CD4-positive, alpha-beta T cell (primary cell): ENCODE measurements at regions not wholly inside any gene's neighbourhood (a gene's known extent, or its start where the extent isn't known, plus 50 kb on each side); places are given as distances from the start of the nearest gene placed in this dataset.

Source experiments
- ATAC-seq: fragments of 200-7000 bp; cut with Tn5 transposase; one replicate; pipeline ENCODE4 v1.10.0; 2022; ENCODE audit warnings: mild to moderate bottlenecking; ENCODE audit not compliant: poor library complexity
- CTCF ChIA-PET: fragments of 350-600 bp; sonication (Branson Sonifier 250); formaldehyde crosslinking; loops from one replicate; lab custom pipeline; 2021; ENCODE audit warnings: antibody characterized with exemption, inconsistent platforms; lab: Charles Lee
- POLR2A ChIA-PET: fragments of 350-600 bp; sonication (Branson Sonifier 250); formaldehyde crosslinking; loops from one replicate; lab custom pipeline; 2021; ENCODE audit warnings: antibody characterized with exemption, inconsistent platforms; lab: Charles Lee
- DNase-seq, 14 experiments: peaks; one replicate each; pipeline ENCODE4 v3.0.0-alpha.2; 2013 to 2020; ENCODE audit warnings: mixed read lengths in 2 of 14
- H3K27ac ChIP-seq, 2 donors: one replicate each; pipeline versions ENCODE4 v1.5.1 to v1.7.0; 2013; ENCODE audit warnings: low read length in 2 of 2, low read depth in 1 of 2, mild to moderate bottlenecking in 1 of 2
- H3K27me3 ChIP-seq, 2 experiments: 1 replicate in 1 of 2; 2 replicates in 1 of 2; pipeline versions ENCODE4 v1.6.1 to v1.7.0; 2013; ENCODE audit warnings: low read length in 2 of 2, control low read depth in 1 of 2, mild to moderate bottlenecking in 1 of 2, moderate library complexity in 1 of 2; ENCODE audit not compliant: insufficient read depth in 2 of 2, control insufficient read depth in 1 of 2
- H3K36me3 ChIP-seq: one replicate; pipeline ENCODE4 v1.6.1; 2013; ENCODE audit warnings: low read length, control low read depth; ENCODE audit not compliant: insufficient read depth
- H3K4me1 ChIP-seq: one replicate; pipeline ENCODE4 v1.6.1; 2013; ENCODE audit warnings: low read length, control low read depth; ENCODE audit not compliant: insufficient read depth
- H3K4me3 ChIP-seq: one replicate; pipeline ENCODE4 v1.5.1; 2013; ENCODE audit warnings: mild to moderate bottlenecking, low read length, moderate library complexity
- H3K9me3 ChIP-seq, 2 experiments: 1 replicate in 1 of 2; 2 replicates in 1 of 2; pipeline versions ENCODE4 v1.6.1 to v1.7.0; 2013; ENCODE audit warnings: low read length in 2 of 2, mild to moderate bottlenecking in 2 of 2, control low read depth in 1 of 2, moderate library complexity in 1 of 2; ENCODE audit not compliant: control insufficient read depth in 1 of 2, insufficient read depth in 1 of 2
- H3K27ac Mint-ChIP-seq: one replicate; pipeline ENCODE4 v1.8.0; 2020; ENCODE audit warnings: mixed read lengths
- H3K27me3 Mint-ChIP-seq: one replicate; pipeline ENCODE4 v1.8.0; 2021; ENCODE audit warnings: mixed read lengths
- H3K36me3 Mint-ChIP-seq: one replicate; pipeline ENCODE4 v1.8.0; 2021; ENCODE audit warnings: low read depth, mixed read lengths
- H3K4me1 Mint-ChIP-seq: one replicate; pipeline ENCODE4 v1.8.0; 2021; ENCODE audit warnings: low read depth, mixed read lengths
- H3K4me3 Mint-ChIP-seq: one replicate; pipeline ENCODE4 v1.8.0; 2020; ENCODE audit warnings: mild to moderate bottlenecking, mixed read lengths
- H3K9me3 Mint-ChIP-seq: one replicate; pipeline ENCODE4 v1.8.0; 2020; ENCODE audit warnings: mixed read lengths
- CTCF ChIP-seq: fragments of 200-600 bp; IDR thresholded peaks from one replicate; pipeline ENCODE4 v1.8.0; 2022; ENCODE audit warnings: antibody characterized with exemption, mild to moderate bottlenecking
- intact Hi-C, 2 experiments: fragments of 100-400 bp; cut with DNase I in 1 of 2; cut with micrococcal nuclease in 1 of 2; formaldehyde crosslinking; loops; one replicate each; pipeline versions ENCODE4 v1.15.1 to v1.9.0; 2023 to 2025; cut with DNase I, micrococcal nuclease

GRCh38 chr4:176500894-176501293, 181.1 kb downstream of the SPCS3 start:
- DNase-seq: no peak
- no peak for TF ChIP-seq CTCF
- no peaks in the 10 kb centered on the region for H3K4me1 ChIP-seq
- Mint-ChIP-seq H3K27me3 (no peaks in the 10 kb centered on the region), H3K36me3 (no peaks in the 10 kb centered on the region), H3K4me3 (no peak overlapping the region), H3K4me1 (no peaks in the 10 kb centered on the region), H3K9me3 (no peaks in the 10 kb centered on the region), H3K27ac (no peak overlapping the region)
- no peaks in the 10 kb centered on the region for H3K27me3 ChIP-seq
- H3K9me3 ChIP-seq: no peaks in the 10 kb centered on the region
- ChIA-PET POLR2A (no interaction called here), CTCF (no interaction called here)
- intact Hi-C loops: no loop called here
- no peak overlapping the region for H3K4me3 ChIP-seq
- H3K36me3 ChIP-seq: no peaks in the 10 kb centered on the region
- H3K27ac ChIP-seq: no peak overlapping the region
- no peak for ATAC-seq

GRCh38 chr4:176504118-176504517, 184.4 kb downstream of the SPCS3 start:
- no peaks in the 10 kb centered on the region for H3K27me3 Mint-ChIP-seq
- ChIA-PET POLR2A (no interaction called here), CTCF (no interaction called here)
- ATAC-seq: no peak
- Histone ChIP-seq H3K4me1 (no peaks in the 10 kb centered on the region), H3K27me3 (no peaks in the 10 kb centered on the region), H3K27ac (no peak overlapping the region), H3K9me3 (no peaks in the 10 kb centered on the region), H3K4me3 (no peak overlapping the region), H3K36me3 (no peaks in the 10 kb centered on the region)
- no peak for TF ChIP-seq CTCF
- intact Hi-C loops: no loop called here
- no peak for DNase-seq
- no peaks in the 10 kb centered on the region for H3K36me3 Mint-ChIP-seq
- no peak overlapping the region for H3K27ac Mint-ChIP-seq
- no peak overlapping the region for H3K4me3 Mint-ChIP-seq
- H3K9me3 Mint-ChIP-seq: peaks cover 2% of the 10 kb centered on the region
- no peaks in the 10 kb centered on the region for H3K4me1 Mint-ChIP-seq

- Histone ChIP-seq H3K36me3 (no peaks in the 10 kb centered on the region), H3K27ac (no peak overlapping the region), H3K4me3 (no peak overlapping the region), H3K27me3 (no peaks in the 10 kb centered on the region), H3K9me3 (no peaks in the 10 kb centered on the region), H3K4me1 (no peaks in the 10 kb centered on the region)
- no peak for TF ChIP-seq CTCF
- H3K9me3 Mint-ChIP-seq: peaks cover 2% of the 10 kb centered on the region
- H3K27ac Mint-ChIP-seq: no peak overlapping the region
- no peaks in the 10 kb centered on the region for H3K27me3 Mint-ChIP-seq
- H3K36me3 Mint-ChIP-seq: no peaks in the 10 kb centered on the region
- intact Hi-C loops: no loop called here
- H3K4me3 Mint-ChIP-seq: no peak overlapping the region
- POLR2A ChIA-PET: no interaction called here
- ATAC-seq (no peak), DNase-seq (no peak)
- no peaks in the 10 kb centered on the region for H3K4me1 Mint-ChIP-seq
- CTCF ChIA-PET: no interaction called here
These were observed 188.2 kb downstream of the SPCS3 start for GRCh38 chr4:176507845-176508533.
